Endodermal cell (in vitro differentiated cells): ENCODE measurements at regions not wholly inside any gene's neighbourhood (a gene's known extent, or its start where the extent isn't known, plus 50 kb on each side); places are given as distances from the start of the nearest gene placed in this dataset.

Experiments used
- DNase-seq: peaks from one replicate; pipeline ENCODE4 v3.0.0-alpha.2; 2017
- H3K27ac ChIP-seq: 2 replicates; pipeline ENCODE4 v1.5.1; 2013; ENCODE audit warnings: mild to moderate bottlenecking, low read depth, low read length, moderate library complexity
- H3K27me3 ChIP-seq: 2 replicates; pipeline ENCODE4 v1.6.1; 2013; ENCODE audit warnings: mild to moderate bottlenecking, low read length, moderate library complexity; ENCODE audit not compliant: insufficient read depth, control insufficient read depth, poor library complexity, severe bottlenecking
- H3K36me3 ChIP-seq: 2 replicates; pipeline ENCODE4 v1.7.0; 2013; ENCODE audit warnings: mild to moderate bottlenecking, low read length, moderate library complexity; ENCODE audit not compliant: control insufficient read depth, insufficient read depth
- H3K4me1 ChIP-seq: one replicate; pipeline ENCODE4 v1.7.0; 2013; ENCODE audit warnings: low read length; ENCODE audit not compliant: control insufficient read depth, insufficient read depth
- H3K4me3 ChIP-seq: 2 replicates; pipeline ENCODE4 v1.5.1; 2013; ENCODE audit warnings: mild to moderate bottlenecking, low read length, moderate library complexity
- H3K9ac ChIP-seq: 2 replicates; pipeline ENCODE4 v1.6.1; 2013; ENCODE audit warnings: mild to moderate bottlenecking, low read length, moderate library complexity; ENCODE audit not compliant: poor library complexity, severe bottlenecking; ENCODE audit errors: extremely low read depth
- H3K9me3 ChIP-seq: 2 replicates; pipeline ENCODE4 v1.6.1; 2013; ENCODE audit warnings: mild to moderate bottlenecking, low read length, moderate library complexity; ENCODE audit not compliant: control insufficient read depth
- H3K27ac Mint-ChIP-seq: 2 replicates; pipeline ENCODE4 v1.8.0; 2020; ENCODE audit warnings: mixed read lengths
- H3K27me3 Mint-ChIP-seq: 2 replicates; pipeline ENCODE4 v1.8.0; 2021; ENCODE audit warnings: mild to moderate bottlenecking, mixed read lengths; ENCODE audit not compliant: insufficient read depth
- H3K36me3 Mint-ChIP-seq: 2 replicates; pipeline ENCODE4 v1.8.0; 2020; ENCODE audit warnings: low read depth, mixed read lengths
- H3K4me1 Mint-ChIP-seq: 2 replicates; pipeline ENCODE4 v1.8.0; 2020; ENCODE audit warnings: mixed read lengths
- H3K4me3 Mint-ChIP-seq: 2 replicates; pipeline ENCODE4 v1.8.0; 2020; ENCODE audit warnings: mild to moderate bottlenecking, moderate library complexity, mixed read lengths
- H3K9me3 Mint-ChIP-seq: 2 replicates; pipeline ENCODE4 v1.8.0; 2020; ENCODE audit warnings: mild to moderate bottlenecking, mixed read lengths
- CTCF ChIP-seq: fragments of 200-600 bp; sonication (generic); conservative IDR thresholded peaks from 2 replicates; pipeline ENCODE4 v1.5.0; 2021; ENCODE audit warnings: antibody characterized with exemption, mild to moderate bottlenecking
- WGBS, 2 experiments: methylation state at CpG; one replicate each; pipeline versions ENCODE4 v1.1.5 to v1.1.7; 2013; ENCODE audit warnings: missing lambda C conversion rate in 2 of 2, mixed read lengths in 1 of 2; ENCODE audit not compliant: insufficient coverage in 1 of 2, insufficient read length in 1 of 2; 5-methylcytosine and 5-hydroxymethylcytosine counted together

GRCh38 chr1:98211271-98211845 is 290.5 kb upstream of the DPYD start:
- no peak overlapping the region for H3K9ac ChIP-seq
- H3K4me1 Mint-ChIP-seq: no peaks in the 10 kb centered on the region
- TF ChIP-seq CTCF: no peak
- no peak overlapping the region for H3K27ac ChIP-seq
- no peak overlapping the region for H3K4me3 ChIP-seq
- no peaks in the 10 kb centered on the region for H3K27me3 ChIP-seq
- WGBS, 2 experiments: 90 to 100% methylated on average over 1 to 2 of the region's 2 CpGs
- no peak overlapping the region for H3K4me3 Mint-ChIP-seq
- peaks cover 4% of the 10 kb centered on the region for H3K4me1 ChIP-seq
- H3K9me3 ChIP-seq: no peaks in the 10 kb centered on the region
- no peaks in the 10 kb centered on the region for H3K36me3 ChIP-seq
- H3K27me3 Mint-ChIP-seq: peaks cover 15% of the 10 kb centered on the region
- no peak for DNase-seq
- H3K9me3 Mint-ChIP-seq: no peaks in the 10 kb centered on the region
- H3K36me3 Mint-ChIP-seq: no peaks in the 10 kb centered on the region
- H3K27ac Mint-ChIP-seq: no peak overlapping the region

- no peak for TF ChIP-seq CTCF
- Histone ChIP-seq H3K9ac (no peak overlapping the region), H3K36me3 (no peaks in the 10 kb centered on the region), H3K27ac (peak overlapping the region; percentile 16), H3K27me3 (no peaks in the 10 kb centered on the region), H3K4me3 (no peak overlapping the region), H3K9me3 (no peaks in the 10 kb centered on the region), H3K4me1 (peaks cover 4% of the 10 kb centered on the region)
- no peaks in the 10 kb centered on the region for H3K36me3 Mint-ChIP-seq
- H3K4me1 Mint-ChIP-seq: peaks cover under 1% of the 10 kb centered on the region
- peaks cover 19% of the 10 kb centered on the region for H3K27me3 Mint-ChIP-seq
- H3K9me3 Mint-ChIP-seq: no peaks in the 10 kb centered on the region
- no peak overlapping the region for H3K4me3 Mint-ChIP-seq
- DNase-seq: no peak
- 98 to 100% methylated on average over 1 to 3 of the region's 3 CpGs for WGBS, 2 experiments
- H3K27ac Mint-ChIP-seq: no peak overlapping the region
Measured at GRCh38 chr1:98210563-98210962, 289.7 kb upstream of the DPYD start.

- no peak overlapping the region for H3K9ac ChIP-seq
- Mint-ChIP-seq H3K36me3 (no peaks in the 10 kb centered on the region), H3K27me3 (peaks cover 23% of the 10 kb centered on the region), H3K4me3 (no peak overlapping the region), H3K27ac (no peak overlapping the region), H3K9me3 (no peaks in the 10 kb centered on the region), H3K4me1 (peaks cover 2% of the 10 kb centered on the region)
- H3K36me3 ChIP-seq: no peaks in the 10 kb centered on the region
- no peaks in the 10 kb centered on the region for H3K9me3 ChIP-seq
- peaks cover 4% of the 10 kb centered on the region for H3K4me1 ChIP-seq
- TF ChIP-seq CTCF: no peak
- no peak overlapping the region for H3K4me3 ChIP-seq
- H3K27me3 ChIP-seq: no peaks in the 10 kb centered on the region
- 79 to 81% methylated on average over 3 to 7 of the region's 7 CpGs for WGBS, 2 experiments
- no peak for DNase-seq
- H3K27ac ChIP-seq: peak overlapping the region; percentile 16
Measured at GRCh38 chr1:98210064-98210463, 289.2 kb upstream of the DPYD start.
